ENCODE measurements at regions not wholly inside any gene's neighbourhood (a gene's known extent, or its start where the extent isn't known, plus 50 kb on each side); places are given as distances from the start of the nearest gene placed in this dataset.
A peak's percentile ranks its signal among the peaks of the same experiment; 100 is the strongest.

DNA sequence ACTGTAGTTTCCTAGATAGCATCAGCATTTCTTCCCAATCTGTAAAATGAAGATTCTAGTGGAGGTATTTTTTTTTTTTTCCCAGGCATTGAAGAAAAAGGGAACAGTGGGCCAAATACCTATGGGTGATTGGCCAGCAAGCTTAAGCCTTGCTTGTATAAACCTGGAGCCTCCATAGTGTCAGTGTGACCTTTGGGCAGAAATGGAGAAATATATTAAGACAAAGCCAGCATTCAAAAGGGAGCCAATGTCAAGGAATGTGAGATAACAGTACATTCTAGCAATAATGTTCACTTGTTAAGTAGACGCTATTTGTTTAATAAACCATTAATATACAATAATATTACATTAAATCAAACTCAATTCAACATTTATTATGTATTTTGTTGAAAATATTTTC lies 275.4 kb downstream of the FOXA2 start:
- no peak overlapping the region for H3K4me3 ChIP-seq (ENCODE audit: low read length)
- no peak for DNase-seq (ENCODE audit: low read depth)
- TF ChIP-seq, protein P1, sequence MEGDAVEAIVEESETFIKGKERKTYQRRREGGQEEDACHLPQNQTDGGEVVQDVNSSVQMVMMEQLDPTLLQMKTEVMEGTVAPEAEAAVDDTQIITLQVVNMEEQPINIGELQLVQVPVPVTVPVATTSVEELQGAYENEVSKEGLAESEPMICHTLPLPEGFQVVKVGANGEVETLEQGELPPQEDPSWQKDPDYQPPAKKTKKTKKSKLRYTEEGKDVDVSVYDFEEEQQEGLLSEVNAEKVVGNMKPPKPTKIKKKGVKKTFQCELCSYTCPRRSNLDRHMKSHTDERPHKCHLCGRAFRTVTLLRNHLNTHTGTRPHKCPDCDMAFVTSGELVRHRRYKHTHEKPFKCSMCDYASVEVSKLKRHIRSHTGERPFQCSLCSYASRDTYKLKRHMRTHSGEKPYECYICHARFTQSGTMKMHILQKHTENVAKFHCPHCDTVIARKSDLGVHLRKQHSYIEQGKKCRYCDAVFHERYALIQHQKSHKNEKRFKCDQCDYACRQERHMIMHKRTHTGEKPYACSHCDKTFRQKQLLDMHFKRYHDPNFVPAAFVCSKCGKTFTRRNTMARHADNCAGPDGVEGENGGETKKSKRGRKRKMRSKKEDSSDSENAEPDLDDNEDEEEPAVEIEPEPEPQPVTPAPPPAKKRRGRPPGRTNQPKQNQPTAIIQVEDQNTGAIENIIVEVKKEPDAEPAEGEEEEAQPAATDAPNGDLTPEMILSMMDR (conservative IDR thresholded peaks at IDR 0.05; ENCODE audit: low read length): no peak

DNA sequence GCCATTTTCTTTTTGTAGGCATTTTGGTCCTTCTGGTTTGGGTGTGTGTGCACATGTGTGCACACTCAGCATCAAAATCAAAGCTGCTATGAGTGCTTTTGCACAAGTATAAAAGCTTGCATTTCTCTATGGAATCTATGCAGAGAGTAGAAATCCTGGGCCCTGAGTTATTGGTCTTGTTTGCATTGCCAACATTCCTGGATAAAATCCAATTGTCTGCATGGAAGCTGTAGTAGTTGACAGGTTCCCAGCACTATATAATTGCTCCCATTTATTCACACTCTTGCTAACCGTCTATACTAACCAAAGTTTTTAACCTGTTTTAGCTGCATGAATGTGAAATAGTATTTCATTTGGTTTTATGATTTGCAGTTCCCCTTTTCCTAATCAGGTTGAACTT lies 277.0 kb downstream of the FOXA2 start:
- TF ChIP-seq, protein P1 (conservative IDR thresholded peaks at IDR 0.05; ENCODE audit: low read length): no peak
- H3K4me3 ChIP-seq (ENCODE audit: low read length): no peak overlapping the region
- no peak for DNase-seq (ENCODE audit: low read depth)

DNA sequence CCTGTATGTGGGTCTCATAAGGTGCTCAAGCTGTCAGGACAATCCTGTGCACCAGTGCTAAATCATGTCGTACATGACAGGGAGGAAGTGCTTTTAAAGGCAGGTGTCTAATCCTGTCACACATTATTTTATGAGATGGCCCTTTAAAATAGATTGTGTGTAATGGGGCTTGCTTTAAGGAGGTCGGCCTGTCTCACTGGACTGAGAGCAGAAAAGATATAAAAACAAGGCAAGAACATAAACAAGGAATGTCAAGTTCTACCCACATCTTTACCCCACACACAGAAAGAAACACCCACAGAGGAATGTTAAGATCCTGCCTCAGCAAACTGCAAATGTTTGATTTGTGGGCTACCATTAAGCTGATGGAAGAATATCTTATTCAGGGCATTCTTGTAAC lies 279.0 kb downstream of the FOXA2 start:
- DNase-seq (ENCODE audit: low read depth): no peak
- TF ChIP-seq, protein P1 (conservative IDR thresholded peaks at IDR 0.05; ENCODE audit: low read length): no peak
- no peak overlapping the region for H3K4me3 ChIP-seq (ENCODE audit: low read length)

DNA sequence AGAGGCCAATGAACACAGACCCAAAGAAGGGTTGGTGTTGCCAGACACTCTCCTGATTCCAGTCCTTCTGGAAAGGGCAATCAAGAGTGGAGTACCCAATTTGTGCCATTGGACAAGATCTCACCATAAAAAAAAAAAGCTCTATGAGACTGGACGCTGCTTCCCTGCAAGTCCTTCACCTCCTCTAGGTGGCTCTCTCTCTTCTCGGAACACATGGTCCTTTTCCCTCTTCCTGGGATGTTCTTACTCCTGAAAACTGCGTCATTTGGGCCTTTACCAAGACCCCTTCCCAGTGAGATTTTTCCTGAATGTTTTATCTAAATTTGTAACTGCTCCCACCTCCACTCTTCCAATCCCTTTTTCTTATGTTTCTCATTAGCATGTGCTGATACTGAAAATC lies 280.8 kb downstream of the FOXA2 start:
- TF ChIP-seq, protein P1 (conservative IDR thresholded peaks at IDR 0.05; ENCODE audit: low read length): peak; percentile 23; the same call in 1 of the 2 replicates
- no peak for DNase-seq (ENCODE audit: low read depth)
- no peak overlapping the region for H3K4me3 ChIP-seq (ENCODE audit: low read length)

DNA sequence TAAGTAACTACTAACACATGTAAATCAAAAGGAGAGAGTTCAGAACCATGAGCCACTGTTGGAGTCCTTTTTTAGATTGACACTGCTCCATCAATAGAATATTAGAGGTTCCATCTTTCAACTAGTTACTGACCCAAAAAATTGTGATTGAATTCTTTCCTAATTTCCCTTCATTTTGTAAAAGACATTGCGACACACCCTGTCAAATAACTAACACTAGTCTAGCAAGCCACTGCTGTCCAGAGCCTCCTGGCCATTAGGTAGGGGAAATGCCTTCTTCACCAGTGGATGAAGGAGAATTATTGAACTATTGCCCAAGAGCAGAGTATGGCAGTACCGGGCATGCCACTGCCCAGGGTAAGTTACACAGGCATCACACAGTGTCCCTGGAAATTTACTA lies 282.3 kb downstream of the FOXA2 start:
- no peak for DNase-seq (ENCODE audit: low read depth)
- TF ChIP-seq, protein P1 (conservative IDR thresholded peaks at IDR 0.05; ENCODE audit: low read length): no peak
- no peak overlapping the region for H3K4me3 ChIP-seq (ENCODE audit: low read length)

DNA sequence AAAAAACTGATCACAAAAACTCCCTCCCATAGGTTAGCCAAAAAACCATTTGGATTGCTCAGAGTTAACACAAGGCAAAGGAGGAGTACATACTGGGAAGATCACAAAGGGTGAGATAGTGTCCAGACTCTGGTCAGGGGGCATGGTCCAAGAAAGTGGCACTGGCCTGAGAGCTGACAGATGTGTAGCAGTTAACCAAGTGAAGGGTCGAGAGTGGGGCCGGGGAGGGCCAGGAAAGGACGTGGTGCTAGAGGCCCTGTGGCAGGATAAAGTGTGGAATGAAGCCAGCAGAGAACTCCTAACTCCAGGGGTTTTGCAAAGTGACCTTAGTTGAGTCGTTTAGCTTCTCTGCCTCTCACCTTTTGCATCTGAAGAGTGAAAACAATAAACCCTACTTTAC lies 290.5 kb downstream of the FOXA2 start:
- DNase-seq (ENCODE audit: low read depth): no peak
- TF ChIP-seq, protein P1 (conservative IDR thresholded peaks at IDR 0.05; ENCODE audit: low read length): no peak

DNA sequence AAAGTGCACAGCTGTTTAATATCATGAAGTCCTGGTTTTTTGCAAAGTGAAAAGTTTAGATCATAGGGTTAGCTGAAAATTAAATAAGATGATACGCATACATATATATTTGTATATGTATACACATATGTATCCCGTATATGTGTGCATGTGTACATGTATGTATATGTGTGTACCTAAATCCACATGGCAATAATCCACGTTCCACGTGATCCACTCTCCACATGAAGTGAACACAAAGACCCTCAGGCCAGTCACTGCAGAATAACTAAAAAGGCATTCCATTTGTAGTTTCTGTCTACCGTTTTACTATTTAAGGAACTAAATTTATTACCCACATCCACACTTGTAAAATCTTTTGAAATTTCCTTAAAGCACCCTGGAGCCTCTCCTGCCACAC lies 294.9 kb downstream of the FOXA2 start:
- DNase-seq (ENCODE audit: low read depth): no peak

More for the DNA sequence above, 290.5 kb downstream of the FOXA2 start:
- no peak overlapping the region for H3K4me3 ChIP-seq (ENCODE audit: low read length)

More for the DNA sequence above, 294.9 kb downstream of the FOXA2 start:
- no peak overlapping the region for H3K4me3 ChIP-seq (ENCODE audit: low read length)
- TF ChIP-seq, protein P1 (conservative IDR thresholded peaks at IDR 0.05; ENCODE audit: low read length): no peak
